Inflammatory macrophage treated with lipopolysaccharide for 1 hour (primary cell): ENCODE measurements at regions not wholly inside any gene's neighbourhood (a gene's known extent, or its start where the extent isn't known, plus 50 kb on each side); places are given as distances from the start of the nearest gene placed in this dataset.

ENCODE experiments used
- DNase-seq, 2 donors: peaks; one replicate each; pipeline ENCODE4 v3.0.0-alpha.2; 2020 to 2022

GRCh38 chr9:91042541-91042940 is 240.9 kb downstream of the SYK start:
- no peak for DNase-seq

GRCh38 chr9:91043056-91043810 is 241.6 kb downstream of the SYK start:
- no peak for DNase-seq

- DNase-seq, result no peak
These were observed 242.2 kb downstream of the SYK start for GRCh38 chr9:91043811-91044175.

- no peak for DNase-seq
These were observed 242.7 kb downstream of the SYK start for GRCh38 chr9:91044354-91044753.

- DNase-seq, result no peak
These were observed 243.4 kb downstream of the SYK start for GRCh38 chr9:91045041-91045440.

- no peak for DNase-seq
These were observed 245.9 kb downstream of the SYK start for GRCh38 chr9:91047529-91047928.

GRCh38 chr9:91047993-91048607 is 246.5 kb downstream of the SYK start:
- peak in 1 of 2 donors; percentile 52 for DNase-seq

- DNase-seq, result no peak
These were observed 247.1 kb downstream of the SYK start for GRCh38 chr9:91048749-91049148.

- no peak for DNase-seq
These were observed 252.2 kb downstream of the SYK start for GRCh38 chr9:91053824-91054223.

GRCh38 chr9:91055845-91056244 is 254.2 kb downstream of the SYK start:
- no peak for DNase-seq

- peak; percentile 39 to 44 for DNase-seq
These were observed 254.9 kb downstream of the SYK start for GRCh38 chr9:91056486-91056885.

- DNase-seq, result peak in 1 of 2 donors; percentile 26
These were observed 255.3 kb downstream of the SYK start for GRCh38 chr9:91056917-91057316.

GRCh38 chr9:91059713-91060112 is 258.1 kb downstream of the SYK start:
- no peak for DNase-seq

GRCh38 chr9:91060520-91061343 is 259.1 kb downstream of the SYK start:
- DNase-seq, result peak; percentile 94

- DNase-seq, result peak in 1 of 2 donors; percentile 29
These were observed 259.9 kb downstream of the SYK start for GRCh38 chr9:91061506-91061905.

GRCh38 chr9:91062281-91062680 is 260.7 kb downstream of the SYK start:
- no peak for DNase-seq

- DNase-seq, result no peak
These were observed 261.9 kb downstream of the SYK start for GRCh38 chr9:91063471-91063870.

GRCh38 chr9:91065231-91066041 is 263.8 kb downstream of the SYK start:
- no peak for DNase-seq

- no peak for DNase-seq
These were observed 264.4 kb downstream of the SYK start for GRCh38 chr9:91066042-91066415.

- no peak for DNase-seq
These were observed 265.2 kb downstream of the SYK start for GRCh38 chr9:91066856-91067255.

GRCh38 chr9:91067306-91067860 is 265.8 kb downstream of the SYK start:
- DNase-seq, result no peak

GRCh38 chr9:91071184-91071990 is 269.8 kb downstream of the SYK start:
- no peak for DNase-seq
